Putamen (tissue), 1 donor: ENCODE measurements at regions not wholly inside any gene's neighbourhood (a gene's known extent, or its start where the extent isn't known, plus 50 kb on each side); places are given as distances from the start of the nearest gene placed in this dataset.
A peak's percentile ranks its signal among the peaks of the same experiment; 100 is the strongest.
"Not testable (repeated sequence)": the region's sequence is repeated elsewhere in the genome, so short reads cannot be mapped to it uniquely, and the experiment has no call there.

Experiments used
- DNase-seq: peaks from one replicate; pipeline ENCODE4 v3.0.0-alpha.2; 2016; ENCODE audit warnings: low spot score

- DNase-seq: not testable (repeated sequence)
Measured at GRCh38 chr19:23984911-23985310, 70.2 kb downstream of the ZNF726 start.

DNA sequence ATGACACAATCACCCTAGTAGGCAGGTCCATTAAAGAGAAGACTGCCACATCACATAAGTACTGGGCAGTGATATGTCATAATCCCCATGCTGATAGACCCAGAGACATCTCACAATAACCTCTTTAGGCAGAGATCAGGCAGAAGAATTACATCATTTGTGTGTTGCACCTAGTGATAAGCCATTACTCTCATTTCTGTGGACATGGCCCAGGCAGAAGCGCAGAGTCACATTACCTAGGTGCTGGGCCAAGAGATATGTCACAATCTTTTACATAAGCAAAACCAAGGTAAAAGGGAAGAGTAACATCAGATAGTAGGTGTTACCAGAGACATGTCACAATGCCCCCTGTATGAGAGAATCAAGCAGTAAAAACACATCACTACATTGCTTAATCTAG lies 71.9 kb downstream of the ZNF726 start:
- no peak for DNase-seq

GRCh38 chr19:23991170-23991569 lies 76.5 kb downstream of the ZNF726 start:
- DNase-seq: no peak

DNA sequence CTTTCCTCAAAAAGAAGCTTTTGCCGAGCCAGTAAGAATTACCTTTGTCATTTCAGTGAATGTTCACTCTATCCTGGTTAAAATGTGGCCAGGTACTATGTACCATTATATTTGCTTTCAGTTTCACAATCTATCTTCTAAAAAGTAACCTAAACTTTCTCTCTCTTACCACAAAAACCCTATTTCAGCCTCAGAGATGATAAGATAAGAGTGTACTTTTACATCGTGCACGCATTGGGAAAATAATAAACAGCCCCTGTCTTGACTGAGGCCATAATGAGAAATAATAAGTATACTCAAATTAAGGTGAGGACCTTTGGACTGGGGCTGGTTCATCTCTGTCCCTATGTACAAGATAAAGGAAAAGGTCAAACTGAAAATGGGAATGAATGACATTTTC lies 77.7 kb downstream of the ZNF726 start:
- no peak for DNase-seq

DNA sequence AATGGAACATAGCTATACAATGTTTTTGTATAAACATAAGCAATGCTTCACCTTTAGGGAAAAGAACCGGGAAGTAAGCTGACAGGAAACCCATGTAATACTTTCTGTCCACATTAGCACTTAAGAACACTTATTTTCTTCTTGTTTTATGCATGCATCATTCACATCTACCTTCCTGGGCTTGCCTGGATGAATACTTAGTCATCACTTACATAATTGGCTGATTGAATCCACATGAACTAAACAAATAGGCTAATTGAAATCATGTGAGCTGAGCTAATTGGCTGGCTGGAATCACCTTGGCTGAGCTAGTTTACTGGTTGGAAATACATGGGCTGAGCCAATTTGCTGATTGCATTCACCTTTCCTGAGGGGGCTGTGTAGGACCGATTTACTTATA lies 78.8 kb downstream of the ZNF726 start:
- DNase-seq: no peak

GRCh38 chr19:23996549-23996948 lies 81.9 kb downstream of the ZNF726 start:
- DNase-seq: no peak

DNA sequence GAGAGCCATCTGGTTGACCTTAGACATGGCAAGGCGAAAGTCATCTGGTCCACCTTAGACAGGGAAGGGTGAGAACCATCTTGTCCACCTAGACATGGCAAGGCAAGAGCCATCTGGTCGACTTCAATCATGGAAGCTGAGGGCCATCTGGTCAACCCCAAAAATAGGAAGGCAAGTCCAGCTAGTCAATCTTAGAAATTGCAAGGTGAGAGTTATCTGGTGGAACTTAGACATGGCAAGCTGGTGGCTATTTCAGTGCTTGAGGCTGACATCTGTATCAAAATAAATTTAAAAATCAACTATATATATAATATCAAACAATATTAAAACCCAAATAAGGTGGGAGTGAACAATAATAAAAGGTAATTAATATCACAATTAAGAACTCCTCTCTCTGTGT lies 83.9 kb downstream of the ZNF726 start:
- no peak for DNase-seq

- DNase-seq: no peak
Measured at GRCh38 chr19:23999821-24000610, 85.3 kb downstream of the ZNF726 start.

GRCh38 chr19:24000656-24001055 lies 86.0 kb downstream of the ZNF726 start:
- DNase-seq: no peak

- DNase-seq: no peak
Measured at GRCh38 chr19:24002256-24002945, 84.6 kb upstream of the ZNF254 start.

DNA sequence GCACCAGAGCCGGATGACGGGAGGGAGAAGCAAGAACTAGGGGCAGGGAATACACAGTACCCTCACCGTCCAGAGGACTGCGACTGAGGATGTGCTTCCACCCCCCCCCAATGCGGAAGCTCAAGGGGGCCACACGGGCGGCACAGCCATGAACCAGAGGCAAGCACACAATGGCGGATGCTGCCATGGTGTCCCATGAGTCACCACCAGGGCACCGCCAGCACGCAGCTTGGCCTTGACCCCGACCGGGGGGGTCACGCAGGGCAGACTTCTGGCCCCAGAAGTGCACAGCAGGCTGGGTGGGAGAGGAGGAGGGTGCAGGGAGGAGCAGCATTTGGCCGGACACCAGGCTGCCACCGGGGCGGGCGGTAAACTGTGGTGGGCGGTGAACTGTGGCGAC lies 83.5 kb upstream of the ZNF254 start:
- DNase-seq: no peak

- no peak for DNase-seq
Measured at GRCh38 chr19:24004166-24004565, 82.8 kb upstream of the ZNF254 start.

DNA sequence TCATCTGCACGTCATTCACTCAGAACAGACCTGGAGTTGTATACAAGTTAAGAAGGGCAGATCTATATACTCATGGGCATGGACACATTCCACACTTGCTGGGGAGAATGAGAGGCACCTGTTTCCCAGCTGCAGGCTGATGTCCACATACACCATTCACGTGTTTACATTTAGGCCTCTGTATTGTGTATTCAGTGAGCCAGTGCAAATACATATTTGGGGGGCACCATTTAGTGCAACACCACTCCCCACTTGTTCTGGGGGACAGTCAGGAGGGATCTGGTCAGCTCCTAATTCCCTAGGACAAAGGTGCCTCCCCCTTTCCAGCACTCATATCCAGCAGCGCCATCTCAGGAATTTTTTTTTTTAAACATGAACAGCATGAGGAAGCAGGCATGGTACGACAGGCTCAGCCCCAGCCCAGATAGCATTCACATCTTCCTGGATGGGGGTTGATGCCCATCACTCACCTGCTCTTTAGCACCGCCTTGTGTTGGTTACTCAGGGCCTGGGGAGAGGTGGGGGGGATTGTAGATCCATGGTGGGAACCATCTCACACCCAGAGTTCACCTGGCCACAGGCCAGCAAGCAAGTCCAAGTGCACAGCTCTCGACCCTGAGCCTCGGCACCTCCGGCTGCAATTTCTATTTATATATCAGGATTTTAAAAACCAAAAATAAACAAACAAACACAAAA lies 56.9 kb upstream of the ZNF254 start:
- DNase-seq: no peak

GRCh38 chr19:24032651-24033050 lies 54.3 kb upstream of the ZNF254 start:
- no peak for DNase-seq

- DNase-seq: peak; percentile 91
Measured at GRCh38 chr19:24033301-24033962, 53.6 kb upstream of the ZNF254 start.

- DNase-seq: peak; percentile 24
Measured at GRCh38 chr19:24033963-24034342, 53.0 kb upstream of the ZNF254 start.

- not testable (repeated sequence) for DNase-seq
Measured at GRCh38 chr19:24035261-24035880, 51.6 kb upstream of the ZNF254 start.
